GM12873 (cell line): ENCODE measurements at regions not wholly inside any gene's neighbourhood (a gene's known extent, or its start where the extent isn't known, plus 50 kb on each side); places are given as distances from the start of the nearest gene placed in this dataset.

Experiments used
- TF ChIP-seq, protein P1 (sequence below): IDR thresholded peaks from 2 replicates; pipeline ENCODE4 v1.5.1; 2012; ENCODE audit warnings: low read depth, mild to moderate bottlenecking, moderate library complexity, low read length, control low read depth; ENCODE audit not compliant: insufficient read depth; ENCODE audit errors: missing control alignments

DNA sequence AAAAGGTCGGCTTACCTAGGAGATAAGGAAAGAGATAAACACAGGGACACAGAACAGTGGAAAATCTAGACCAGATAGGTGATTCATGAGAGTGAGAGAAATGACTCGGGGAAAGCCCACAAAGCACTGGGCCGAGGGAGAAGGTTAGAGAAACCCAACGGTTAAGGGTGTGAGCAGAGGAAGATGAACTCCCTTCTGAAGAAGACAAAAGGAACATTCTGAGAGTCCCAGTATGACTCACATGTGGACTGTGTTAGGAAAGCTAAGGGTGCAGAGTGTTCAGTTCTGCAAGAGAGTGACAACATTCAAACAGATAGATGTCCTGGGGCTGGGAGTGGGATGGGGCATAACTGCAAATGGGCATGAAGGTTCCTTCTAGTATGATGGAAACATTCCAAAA lies 83.0 kb downstream of the CNTN3 start:
- TF ChIP-seq, protein P1, sequence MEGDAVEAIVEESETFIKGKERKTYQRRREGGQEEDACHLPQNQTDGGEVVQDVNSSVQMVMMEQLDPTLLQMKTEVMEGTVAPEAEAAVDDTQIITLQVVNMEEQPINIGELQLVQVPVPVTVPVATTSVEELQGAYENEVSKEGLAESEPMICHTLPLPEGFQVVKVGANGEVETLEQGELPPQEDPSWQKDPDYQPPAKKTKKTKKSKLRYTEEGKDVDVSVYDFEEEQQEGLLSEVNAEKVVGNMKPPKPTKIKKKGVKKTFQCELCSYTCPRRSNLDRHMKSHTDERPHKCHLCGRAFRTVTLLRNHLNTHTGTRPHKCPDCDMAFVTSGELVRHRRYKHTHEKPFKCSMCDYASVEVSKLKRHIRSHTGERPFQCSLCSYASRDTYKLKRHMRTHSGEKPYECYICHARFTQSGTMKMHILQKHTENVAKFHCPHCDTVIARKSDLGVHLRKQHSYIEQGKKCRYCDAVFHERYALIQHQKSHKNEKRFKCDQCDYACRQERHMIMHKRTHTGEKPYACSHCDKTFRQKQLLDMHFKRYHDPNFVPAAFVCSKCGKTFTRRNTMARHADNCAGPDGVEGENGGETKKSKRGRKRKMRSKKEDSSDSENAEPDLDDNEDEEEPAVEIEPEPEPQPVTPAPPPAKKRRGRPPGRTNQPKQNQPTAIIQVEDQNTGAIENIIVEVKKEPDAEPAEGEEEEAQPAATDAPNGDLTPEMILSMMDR, result no peak

DNA sequence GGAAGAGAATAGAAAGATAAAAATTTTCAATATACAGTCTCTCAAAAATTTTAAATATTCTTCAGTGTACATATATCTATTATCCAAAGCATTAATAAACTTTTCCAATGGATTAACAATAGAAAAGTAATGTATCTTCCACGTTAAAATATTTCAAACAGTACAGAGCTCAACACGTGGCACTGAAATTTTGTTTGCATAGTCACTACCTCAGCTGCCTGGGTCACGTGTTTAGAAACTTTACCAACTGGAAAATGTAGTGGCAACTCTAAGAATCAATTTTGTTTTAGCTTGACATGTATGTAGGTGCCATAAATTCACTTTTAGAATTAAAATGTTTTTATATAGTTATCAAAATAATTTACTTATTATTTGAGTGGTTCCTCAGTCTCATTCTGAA lies 85.3 kb downstream of the CNTN3 start:
- TF ChIP-seq, protein P1, result no peak

DNA sequence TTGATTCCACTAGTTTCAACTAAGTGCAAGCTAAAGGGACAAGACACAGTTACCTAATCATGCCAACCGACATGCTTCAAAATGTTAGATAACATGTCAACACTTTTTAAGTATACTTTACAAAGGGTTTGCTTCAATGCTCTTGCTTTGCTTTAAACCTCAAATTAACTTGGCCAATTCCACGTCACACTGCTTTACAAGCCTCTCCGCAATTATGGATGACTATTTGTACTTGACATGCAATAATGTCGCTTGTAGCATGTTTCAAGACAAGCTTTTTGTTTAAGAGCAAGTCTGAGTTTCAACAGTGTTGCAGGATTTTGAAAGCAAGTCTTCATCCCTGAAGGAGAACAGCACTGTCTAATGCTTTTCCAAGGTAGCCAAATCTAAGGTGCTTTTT lies 86.9 kb downstream of the CNTN3 start:
- TF ChIP-seq, protein P1, result no peak

DNA sequence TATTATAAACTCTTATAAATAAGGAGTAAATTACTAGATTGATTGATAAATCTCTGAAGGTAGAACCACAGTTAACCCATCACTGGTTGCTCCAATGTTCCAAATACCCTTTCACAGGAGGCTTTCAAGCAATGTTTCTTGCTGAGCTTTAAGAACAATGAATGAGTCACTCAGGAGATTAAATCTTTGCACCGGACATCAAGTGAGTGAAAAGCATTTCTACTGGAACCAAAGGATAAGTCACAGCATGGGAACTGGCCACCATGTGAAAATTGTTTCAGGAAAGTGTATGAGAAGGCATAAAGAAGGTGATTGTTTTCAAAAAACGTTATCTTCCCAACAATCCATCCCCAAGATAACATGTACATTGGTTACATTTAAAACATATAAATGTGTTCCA lies 90.6 kb downstream of the CNTN3 start:
- TF ChIP-seq, protein P1, result no peak

DNA sequence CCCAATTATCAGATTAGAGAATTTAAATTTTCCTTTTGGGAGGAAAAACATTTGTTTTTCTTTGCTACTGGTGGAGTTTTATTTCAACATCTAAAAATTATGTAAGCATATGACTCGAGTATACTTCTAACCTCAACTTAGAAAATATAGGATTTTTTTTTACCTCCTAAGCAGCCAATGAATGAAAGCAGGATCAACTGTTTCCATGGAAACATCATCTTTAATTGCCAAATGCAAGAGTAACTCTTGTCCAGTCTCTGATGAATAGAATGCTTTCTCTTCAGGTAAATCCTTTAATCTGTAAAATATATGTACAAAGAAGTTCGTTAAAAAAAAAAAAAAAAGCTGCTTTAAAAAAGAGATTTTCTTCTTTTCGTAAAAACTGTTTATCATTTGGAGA lies 93.6 kb downstream of the CNTN3 start:
- TF ChIP-seq, protein P1, result no peak

DNA sequence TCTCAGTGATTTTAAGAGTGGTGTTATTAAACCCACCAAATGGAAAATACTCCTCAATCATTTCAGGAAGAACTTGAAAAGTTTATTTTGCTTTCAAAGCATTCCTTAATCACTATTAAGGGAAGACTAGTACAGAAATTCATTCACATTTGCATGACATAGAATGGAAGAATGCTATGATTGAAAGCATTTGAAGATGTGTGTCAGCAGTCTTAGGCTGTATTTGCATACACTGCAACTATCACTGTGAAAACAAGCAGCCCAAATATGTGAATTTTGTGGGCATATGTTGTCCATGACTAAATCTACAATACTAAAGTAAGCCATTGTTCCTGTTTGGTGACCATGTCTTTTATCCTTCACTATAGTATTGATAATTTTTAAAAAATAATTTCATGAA lies 95.8 kb downstream of the CNTN3 start:
- TF ChIP-seq, protein P1, result no peak

DNA sequence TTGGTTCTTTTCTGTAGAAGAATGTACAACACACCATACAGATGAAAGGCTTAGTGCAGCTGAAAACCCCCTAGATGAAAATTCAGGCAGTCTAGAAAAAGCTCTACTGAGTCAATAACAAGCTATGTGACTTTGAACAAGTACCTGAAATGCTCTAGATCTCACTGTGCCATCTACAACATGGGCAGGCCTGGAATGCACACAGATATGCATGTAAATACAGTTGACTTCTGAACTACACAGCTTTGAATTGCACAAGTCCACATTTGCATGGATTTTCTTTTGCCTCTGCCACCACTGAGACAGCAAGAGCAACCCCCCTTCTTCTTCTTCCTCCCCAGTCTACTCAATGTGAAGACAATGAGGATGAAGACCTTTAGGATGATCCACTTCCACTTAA lies 98.4 kb downstream of the CNTN3 start:
- TF ChIP-seq, protein P1, result no peak

DNA sequence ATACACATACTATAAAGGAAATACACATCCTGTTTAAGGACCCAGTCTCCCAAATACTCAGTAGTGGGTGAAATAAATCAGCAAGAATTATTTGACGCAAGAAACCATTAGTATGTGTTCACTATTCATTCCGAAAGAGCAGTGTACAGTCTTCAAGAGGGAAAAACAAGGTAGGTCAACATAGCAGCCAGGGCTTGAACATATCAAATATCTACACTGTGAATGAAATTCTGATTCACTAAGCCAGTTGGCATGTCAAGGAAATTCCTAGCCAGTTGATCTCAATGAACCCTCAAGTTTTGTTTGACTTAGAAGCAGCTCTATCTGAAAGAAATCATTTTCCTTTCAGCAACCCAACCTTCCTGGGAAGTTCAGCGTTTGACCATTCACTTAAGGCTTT lies 99.0 kb downstream of the CNTN3 start:
- TF ChIP-seq, protein P1, result no peak
